B cell (primary cell): ENCODE measurements at regions not wholly inside any gene's neighbourhood (a gene's known extent, or its start where the extent isn't known, plus 50 kb on each side); places are given as distances from the start of the nearest gene placed in this dataset.
"Not testable (repeated sequence)": the region's sequence is repeated elsewhere in the genome, so short reads cannot be mapped to it uniquely, and the experiment has no call there.

Experiments
- ATAC-seq: fragments of 200-7000 bp; cut with Tn5 transposase; one replicate; pipeline ENCODE4 v1.10.0; 2021; ENCODE audit warnings: low read depth, mild to moderate bottlenecking, moderate number of reproducible peaks, moderate library complexity
- CTCF ChIA-PET: fragments of 350-600 bp; sonication (Branson Sonifier 250); formaldehyde crosslinking; loops from one replicate; lab custom pipeline; 2021; ENCODE audit warnings: antibody characterized with exemption, inconsistent platforms; lab: Charles Lee
- POLR2A ChIA-PET: fragments of 350-600 bp; sonication (Branson Sonifier 250); formaldehyde crosslinking; loops from one replicate; lab custom pipeline; 2021; ENCODE audit warnings: antibody characterized with exemption; lab: Charles Lee
- DNase-seq: peaks from one replicate; pipeline ENCODE4 v3.0.0; 2013
- H2AFZ ChIP-seq: 2 replicates; pipeline ENCODE4 v1.6.1; 2012; ENCODE audit warnings: mild to moderate bottlenecking, low read depth, low read length; ENCODE audit not compliant: insufficient read depth, poor library complexity, severe bottlenecking
- H3K27ac ChIP-seq, 2 donors: 1 replicate in 1 of 2; 2 replicates in 1 of 2; pipeline ENCODE4 v1.5.1; 2012 to 2013; ENCODE audit warnings: low read length in 2 of 2, mild to moderate bottlenecking in 2 of 2, moderate library complexity in 1 of 2
- H3K27me3 ChIP-seq, 4 experiments: fragments of 200-600 bp in 1 of 4; sonication (generic) in 1 of 4; replicated peaks in 1 of 4; 1 replicate in 2 of 4; 2 replicates in 2 of 4; pipeline versions ENCODE4 v1.6.1 to v1.7.0; 2013 to 2016; ENCODE audit warnings: low read length in 3 of 4, mild to moderate bottlenecking in 2 of 4, mixed read lengths in 1 of 4, moderate library complexity in 1 of 4; ENCODE audit not compliant: insufficient read depth in 4 of 4, control insufficient read depth in 3 of 4; ENCODE audit errors: control extremely low read depth in 1 of 4
- H3K36me3 ChIP-seq, 2 experiments: replicated peaks in 1 of 2; 1 replicate in 1 of 2; 2 replicates in 1 of 2; pipeline versions ENCODE4 v1.6.1 to v1.7.1; 2013; ENCODE audit warnings: low read length in 1 of 2; ENCODE audit not compliant: insufficient read depth in 2 of 2, control insufficient read depth in 1 of 2; ENCODE audit errors: control extremely low read depth in 1 of 2, extremely low read depth in 1 of 2
- H3K4me1 ChIP-seq, 2 donors: fragments of 200-600 bp in 1 of 2; sonication (generic) in 1 of 2; 1 replicate in 1 of 2; 2 replicates in 1 of 2; pipeline versions ENCODE4 v1.5.1 to v1.6.1; 2013 to 2017; ENCODE audit warnings: low read length in 2 of 2; ENCODE audit not compliant: control insufficient read depth in 2 of 2, insufficient read depth in 2 of 2
- H3K4me2 ChIP-seq: replicated peaks from 2 replicates; pipeline ENCODE3; 2012; ENCODE audit warnings: mild to moderate bottlenecking, low read depth, low read length; ENCODE audit not compliant: poor library complexity, severe bottlenecking
- H3K4me3 ChIP-seq, 5 experiments: fragments of 200-600 bp in 1 of 5; sonication (generic) in 1 of 5; 1 replicate in 3 of 5; 2 replicates in 2 of 5; pipeline versions ENCODE4 v1.5.1 to v1.7.0; 2011 to 2016; ENCODE audit warnings: low read length in 4 of 5, mild to moderate bottlenecking in 4 of 5, low read depth in 2 of 5, control low read depth in 1 of 5, moderate library complexity in 1 of 5; ENCODE audit not compliant: insufficient read depth in 1 of 5; ENCODE audit errors: control extremely low read depth in 1 of 5, extremely low read depth in 1 of 5
- H3K79me2 ChIP-seq: fragments of 200-600 bp; sonication (generic); one replicate; pipeline ENCODE4 v1.6.0; 2016; ENCODE audit warnings: low read length; ENCODE audit not compliant: control insufficient read depth, insufficient read depth
- H3K9ac ChIP-seq: fragments of 200-600 bp; sonication (generic); 2 replicates; pipeline ENCODE4 v1.6.1; 2017; ENCODE audit warnings: mild to moderate bottlenecking, low read length, moderate library complexity
- H3K9me3 ChIP-seq, 3 donors: one replicate each; pipeline versions ENCODE4 v1.6.1 to v1.7.1; 2013; ENCODE audit warnings: low read length in 2 of 3; ENCODE audit not compliant: control insufficient read depth in 2 of 3, insufficient read depth in 1 of 3; ENCODE audit errors: control extremely low read depth in 1 of 3
- H4K20me1 ChIP-seq: 2 replicates; pipeline ENCODE4 v1.6.0; 2012; ENCODE audit warnings: mild to moderate bottlenecking, low read length; ENCODE audit not compliant: insufficient read depth, control insufficient read depth, poor library complexity, severe bottlenecking
- H3K27ac Mint-ChIP-seq: one replicate; pipeline ENCODE4 v1.8.0; 2021; ENCODE audit warnings: mixed read lengths
- H3K27me3 Mint-ChIP-seq: one replicate; pipeline ENCODE4 v1.8.0; 2021; ENCODE audit warnings: mixed read lengths
- H3K4me1 Mint-ChIP-seq: one replicate; pipeline ENCODE4 v1.8.0; 2021; ENCODE audit warnings: mixed read lengths
- H3K4me3 Mint-ChIP-seq: one replicate; pipeline ENCODE4 v1.8.0; 2021; ENCODE audit warnings: mixed read lengths
- H3K9me3 Mint-ChIP-seq: one replicate; pipeline ENCODE4 v1.8.0; 2022; ENCODE audit warnings: mixed read lengths; ENCODE audit not compliant: insufficient read depth
- CTCF ChIP-seq: fragments of 200-600 bp; IDR thresholded peaks from one replicate; pipeline ENCODE4 v1.8.0; 2022; ENCODE audit warnings: antibody characterized with exemption, mild to moderate bottlenecking
- EZH2 ChIP-seq: IDR thresholded peaks from 2 replicates; pipeline ENCODE4 v1.6.1; 2012; ENCODE audit warnings: borderline replicate concordance, low read depth, mild to moderate bottlenecking, moderate library complexity, low read length; ENCODE audit not compliant: insufficient read depth, poor library complexity, severe bottlenecking
- WGBS: methylation state at CpG from one replicate; pipeline ENCODE4 v1.1.5; 2013; ENCODE audit warnings: missing lambda C conversion rate; ENCODE audit not compliant: insufficient coverage; 5-methylcytosine and 5-hydroxymethylcytosine counted together
- intact Hi-C: fragments of 100-400 bp; cut with micrococcal nuclease; formaldehyde crosslinking; loops from one replicate; pipeline ENCODE4 v1.10.0; 2022

- DNase-seq (no peak), ATAC-seq (no peak)
- H3K4me1 ChIP-seq, result no peaks in the 10 kb centered on the region
- no peaks in the 10 kb centered on the region for H3K36me3 ChIP-seq
- POLR2A ChIA-PET, result no interaction called here
- no peak overlapping the region for H3K9ac ChIP-seq
- no peak overlapping the region for H3K27ac Mint-ChIP-seq
- H3K79me2 ChIP-seq, result no peaks in the 10 kb centered on the region
- intact Hi-C loops, result no loop called here
- 88% methylated on average over 1 of the region's 4 CpGs for WGBS
- H3K27ac ChIP-seq, result no peak overlapping the region
- no peaks in the 10 kb centered on the region for H3K27me3 ChIP-seq
- no peaks in the 10 kb centered on the region for H3K4me1 Mint-ChIP-seq
- no peak overlapping the region for H3K4me3 Mint-ChIP-seq
- no peaks in the 10 kb centered on the region for H3K27me3 Mint-ChIP-seq
- H3K9me3 ChIP-seq, result peaks cover 0 to 4% (median 0%) of the 10 kb centered on the region in 3 donors
- no peak for TF ChIP-seq EZH2
- TF ChIP-seq CTCF, result no peak
- peaks cover 7% of the 10 kb centered on the region for H3K9me3 Mint-ChIP-seq
- H2AFZ ChIP-seq, result no peak overlapping the region
- H3K4me3 ChIP-seq, result no peak overlapping the region
- CTCF ChIA-PET, result no interaction called here
- no peak overlapping the region for H3K4me2 ChIP-seq
- no peaks in the 10 kb centered on the region for H4K20me1 ChIP-seq
Observed at GRCh38 chr12:33156042-33156441, 259.5 kb upstream of the PKP2 start.

- H3K36me3 ChIP-seq, H3K4me3 ChIP-seq, H3K27me3 Mint-ChIP-seq, H3K4me1 Mint-ChIP-seq, H4K20me1 ChIP-seq, intact Hi-C loops, H3K27ac Mint-ChIP-seq, ATAC-seq, CTCF ChIA-PET, H2AFZ ChIP-seq, H3K9me3 Mint-ChIP-seq, H3K4me2 ChIP-seq, H3K79me2 ChIP-seq, POLR2A ChIA-PET, H3K4me1 ChIP-seq, DNase-seq, H3K9me3 ChIP-seq, H3K4me3 Mint-ChIP-seq, H3K9ac ChIP-seq, H3K27me3 ChIP-seq, H3K27ac ChIP-seq: not testable (repeated sequence)
- 92% methylated on average over 7 of the region's 8 CpGs for WGBS
Observed at GRCh38 chr12:33147292-33147691, 250.7 kb upstream of the PKP2 start.
